Adrenal gland (tissue), 9 donors: ENCODE measurements at regions not wholly inside any gene's neighbourhood (a gene's known extent, or its start where the extent isn't known, plus 50 kb on each side); places are given as distances from the start of the nearest gene placed in this dataset.
A peak's percentile ranks its signal among the peaks of the same experiment; 100 is the strongest.

Experiments used
- DNase-seq, 7 donors: peaks; one replicate each; pipeline ENCODE4 v3.0.0-alpha.2; 2019 to 2020
- H3K27ac ChIP-seq, 5 donors: fragments of 200-600 bp; sonication (generic) in 4 of 5; 1 replicate in 3 of 5; 2 replicates in 2 of 5; pipeline versions ENCODE4 v1.5.1 to v1.8.0; 2016 to 2020; ENCODE audit warnings: mild to moderate bottlenecking in 1 of 5
- H3K27me3 ChIP-seq: fragments of 200-600 bp; 2 replicates; pipeline ENCODE4 v1.8.0; 2021
- H3K36me3 ChIP-seq, 2 donors: fragments of 200-600 bp; replicated peaks in 1 of 2; 1 replicate in 1 of 2; 2 replicates in 1 of 2; pipeline versions ENCODE4 v1.5.1 to v1.8.0; 2018 to 2022
- H3K4me1 ChIP-seq, 2 donors: fragments of 200-600 bp; replicated peaks in 1 of 2; 1 replicate in 1 of 2; 2 replicates in 1 of 2; pipeline versions ENCODE4 v1.5.1 to v1.8.0; 2018 to 2021
- H3K4me3 ChIP-seq, 4 donors: fragments of 200-600 bp; sonication (generic) in 3 of 4; one replicate each; pipeline ENCODE4 v1.5.1; 2016 to 2018
- H3K9me3 ChIP-seq, 3 donors: fragments of 200-600 bp; sonication (generic) in 1 of 3; replicated peaks in 1 of 3; 1 replicate in 2 of 3; 2 replicates in 1 of 3; pipeline versions ENCODE4 v1.5.1 to v1.8.0; 2016 to 2021
- POLR2A ChIP-seq, 2 donors: fragments of 450-650 bp; IDR thresholded peaks; one replicate each; pipeline ENCODE4 v1.6.1; 2017; ENCODE audit warnings: antibody characterized with exemption in 2 of 2, mild to moderate bottlenecking in 2 of 2, moderate library complexity in 1 of 2
- WGBS, 4 donors: extraction: QIAGEN DNeasy Blood & Tissue Kit in 2 of 4; methylation state at CpG; one replicate each; pipeline versions ENCODE4 v1.1.5 to v1.1.7; 2013 to 2017; 5-methylcytosine and 5-hydroxymethylcytosine counted together
- intact Hi-C, 2 donors: fragments of 100-400 bp; cut with DNase I; formaldehyde crosslinking; loops; one replicate each; pipeline versions ENCODE4 v1.14.1 to v1.15.0; 2022 to 2023
- TF ChIP-seq, protein P1 (sequence below), 6 experiments: fragments of 450-650 bp in 4 of 6; fragments of 200-600 bp in 2 of 6; sonication (generic) in 1 of 6; IDR thresholded peaks; 1 replicate in 5 of 6; 2 replicates in 1 of 6; pipeline versions ENCODE4 v1.5.1 to v1.8.0; 2016 to 2021; ENCODE audit warnings: antibody characterized with exemption in 6 of 6, mild to moderate bottlenecking in 2 of 6, moderate library complexity in 1 of 6
- donor health status: healthy with polysubstance abuse.
- donor health status: Bipolar disorder and iron deficiency.
- donor health status: DM: yes; HTN: yes; CAD: no.
- donor health status: DM: no; HTN: no; CAD: no.
- donor health status: DM: no; HTN: no; CAD: no.

GRCh38 chr12:63226792-63227463, 75.9 kb upstream of the AVPR1A start:
- 67 to 71% (median 69%) methylated on average over 2 of the region's 2 CpGs for WGBS, 4 donors
- Histone ChIP-seq H3K36me3 (no peaks in the 10 kb centered on the region), H3K4me1 (peaks cover 20 to 35% of the 10 kb centered on the region in 2 donors), H3K4me3 (no peak overlapping the region), H3K9me3 (no peaks in the 10 kb centered on the region), H3K27ac (no peak overlapping the region), H3K27me3 (no peaks in the 10 kb centered on the region)
- intact Hi-C loops: no loop called here
- TF ChIP-seq, protein P1, sequence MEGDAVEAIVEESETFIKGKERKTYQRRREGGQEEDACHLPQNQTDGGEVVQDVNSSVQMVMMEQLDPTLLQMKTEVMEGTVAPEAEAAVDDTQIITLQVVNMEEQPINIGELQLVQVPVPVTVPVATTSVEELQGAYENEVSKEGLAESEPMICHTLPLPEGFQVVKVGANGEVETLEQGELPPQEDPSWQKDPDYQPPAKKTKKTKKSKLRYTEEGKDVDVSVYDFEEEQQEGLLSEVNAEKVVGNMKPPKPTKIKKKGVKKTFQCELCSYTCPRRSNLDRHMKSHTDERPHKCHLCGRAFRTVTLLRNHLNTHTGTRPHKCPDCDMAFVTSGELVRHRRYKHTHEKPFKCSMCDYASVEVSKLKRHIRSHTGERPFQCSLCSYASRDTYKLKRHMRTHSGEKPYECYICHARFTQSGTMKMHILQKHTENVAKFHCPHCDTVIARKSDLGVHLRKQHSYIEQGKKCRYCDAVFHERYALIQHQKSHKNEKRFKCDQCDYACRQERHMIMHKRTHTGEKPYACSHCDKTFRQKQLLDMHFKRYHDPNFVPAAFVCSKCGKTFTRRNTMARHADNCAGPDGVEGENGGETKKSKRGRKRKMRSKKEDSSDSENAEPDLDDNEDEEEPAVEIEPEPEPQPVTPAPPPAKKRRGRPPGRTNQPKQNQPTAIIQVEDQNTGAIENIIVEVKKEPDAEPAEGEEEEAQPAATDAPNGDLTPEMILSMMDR (IDR thresholded peaks at IDR 0.05): no peak
- no peak for TF ChIP-seq POLR2A (IDR thresholded peaks at IDR 0.05)
- no peak for DNase-seq

- no peaks in the 10 kb centered on the region for H3K36me3 ChIP-seq
- DNase-seq: no peak
- no peak overlapping the region for H3K4me3 ChIP-seq
- intact Hi-C loops: no loop called here
- H3K27me3 ChIP-seq: no peaks in the 10 kb centered on the region
- no peaks in the 10 kb centered on the region for H3K9me3 ChIP-seq
- no peak overlapping the region for H3K27ac ChIP-seq
- WGBS, 4 donors: 15 to 29% (median 17%) methylated on average over 1 of the region's 1 CpG
- TF ChIP-seq, protein P1 (IDR thresholded peaks at IDR 0.05): no peak
- no peak for TF ChIP-seq POLR2A (IDR thresholded peaks at IDR 0.05)
- peaks cover 20 to 38% of the 10 kb centered on the region in 2 donors for H3K4me1 ChIP-seq
Measured at GRCh38 chr12:63224396-63224795, 73.4 kb upstream of the AVPR1A start.

DNA sequence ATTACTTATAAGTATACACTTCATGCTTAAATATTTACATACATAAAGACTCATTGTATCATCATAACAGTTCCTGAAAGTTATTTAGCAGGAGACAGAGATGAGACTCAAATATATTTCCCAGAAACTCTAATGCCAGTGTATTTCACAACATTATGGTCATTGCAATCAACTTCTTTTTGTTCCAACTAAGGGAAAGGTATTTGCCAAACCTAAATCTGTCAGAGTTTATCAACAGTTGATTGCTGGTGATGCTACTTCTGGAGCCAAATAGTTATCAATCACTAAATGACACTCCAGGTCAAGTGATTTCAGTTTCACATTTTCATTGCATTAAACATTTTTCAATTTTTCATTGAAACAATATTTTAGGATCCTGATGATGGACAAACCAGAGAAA, 72.1 kb upstream of the AVPR1A start:
- no peaks in the 10 kb centered on the region for H3K36me3 ChIP-seq
- no peaks in the 10 kb centered on the region for H3K9me3 ChIP-seq
- no peak for TF ChIP-seq POLR2A (IDR thresholded peaks at IDR 0.05)
- TF ChIP-seq, protein P1 (IDR thresholded peaks at IDR 0.05): no peak
- peaks cover 20 to 38% of the 10 kb centered on the region in 2 donors for H3K4me1 ChIP-seq
- H3K27ac ChIP-seq: no peak overlapping the region
- intact Hi-C loops: no loop called here
- H3K4me3 ChIP-seq: no peak overlapping the region
- no peaks in the 10 kb centered on the region for H3K27me3 ChIP-seq
- DNase-seq: no peak

GRCh38 chr12:63222582-63222981, 71.6 kb upstream of the AVPR1A start:
- Histone ChIP-seq H3K9me3 (no peaks in the 10 kb centered on the region), H3K27ac (peak overlapping the region in 1 of 5 donors; percentile 0), H3K4me1 (peaks cover 20 to 38% of the 10 kb centered on the region in 2 donors), H3K36me3 (no peaks in the 10 kb centered on the region), H3K4me3 (no peak overlapping the region), H3K27me3 (no peaks in the 10 kb centered on the region)
- 66 to 83% (median 71%) methylated on average over 3 of the region's 3 CpGs for WGBS, 4 donors
- TF ChIP-seq, protein P1 (IDR thresholded peaks at IDR 0.05): no peak
- no peak for TF ChIP-seq POLR2A (IDR thresholded peaks at IDR 0.05)
- peak in 1 of 7 donors; percentile 24 for DNase-seq
- intact Hi-C loops: no loop called here
